Erythroblast (primary cell): ENCODE measurements at regions not wholly inside any gene's neighbourhood (a gene's known extent, or its start where the extent isn't known, plus 50 kb on each side); places are given as distances from the start of the nearest gene placed in this dataset.

Experiments used
- GATA1 ChIP-seq: IDR thresholded peaks from 2 replicates; pipeline ENCODE4 v1.6.1; 2011; ENCODE audit warnings: low read depth, mild to moderate bottlenecking, control low read depth, low read length, moderate library complexity
- POLR2A ChIP-seq: IDR thresholded peaks from 2 replicates; pipeline ENCODE4 v1.6.1; 2011; ENCODE audit warnings: mild to moderate bottlenecking, low read length

- no peak for TF ChIP-seq POLR2A
- TF ChIP-seq GATA1 = no peak
Observed at GRCh38 chr5:135199919-135200318, 165.9 kb upstream of the PITX1 start.
